PC-9 (cell line): ENCODE measurements at regions not wholly inside any gene's neighbourhood (a gene's known extent, or its start where the extent isn't known, plus 50 kb on each side); places are given as distances from the start of the nearest gene placed in this dataset.

Experiments used
- EZH2 ChIP-seq: fragments of 200-600 bp; sonication (generic); IDR thresholded peaks from 2 replicates; pipeline ENCODE4 v1.8.0; 2017; ENCODE audit warnings: antibody characterized with exemption, low read depth
- TF ChIP-seq, protein P1 (sequence below): fragments of 200-600 bp; sonication (generic); conservative IDR thresholded peaks from 2 replicates; pipeline ENCODE4 v1.6.1; 2017; ENCODE audit warnings: mixed run types, antibody characterized with exemption, mild to moderate bottlenecking, moderate library complexity

DNA sequence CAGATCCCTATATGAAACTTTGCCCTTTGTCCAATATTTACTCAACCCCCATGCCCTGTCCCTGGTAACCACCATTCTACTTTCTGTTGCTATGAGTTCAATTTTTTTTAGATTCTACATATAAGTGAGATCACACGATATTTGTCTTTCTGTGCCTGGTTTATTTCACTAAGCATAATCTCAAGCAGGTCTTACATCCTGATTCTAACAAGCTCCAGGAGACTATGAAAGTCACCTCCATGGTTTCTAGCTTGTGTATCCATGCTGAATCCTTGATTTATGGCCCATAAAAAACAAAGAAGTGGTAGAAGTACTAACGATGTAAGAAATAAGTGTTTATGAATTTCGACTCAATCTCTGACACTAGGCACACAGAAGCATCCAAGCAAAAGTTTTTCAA is 68.0 kb downstream of the OR5AK2 start:
- TF ChIP-seq, protein P1, sequence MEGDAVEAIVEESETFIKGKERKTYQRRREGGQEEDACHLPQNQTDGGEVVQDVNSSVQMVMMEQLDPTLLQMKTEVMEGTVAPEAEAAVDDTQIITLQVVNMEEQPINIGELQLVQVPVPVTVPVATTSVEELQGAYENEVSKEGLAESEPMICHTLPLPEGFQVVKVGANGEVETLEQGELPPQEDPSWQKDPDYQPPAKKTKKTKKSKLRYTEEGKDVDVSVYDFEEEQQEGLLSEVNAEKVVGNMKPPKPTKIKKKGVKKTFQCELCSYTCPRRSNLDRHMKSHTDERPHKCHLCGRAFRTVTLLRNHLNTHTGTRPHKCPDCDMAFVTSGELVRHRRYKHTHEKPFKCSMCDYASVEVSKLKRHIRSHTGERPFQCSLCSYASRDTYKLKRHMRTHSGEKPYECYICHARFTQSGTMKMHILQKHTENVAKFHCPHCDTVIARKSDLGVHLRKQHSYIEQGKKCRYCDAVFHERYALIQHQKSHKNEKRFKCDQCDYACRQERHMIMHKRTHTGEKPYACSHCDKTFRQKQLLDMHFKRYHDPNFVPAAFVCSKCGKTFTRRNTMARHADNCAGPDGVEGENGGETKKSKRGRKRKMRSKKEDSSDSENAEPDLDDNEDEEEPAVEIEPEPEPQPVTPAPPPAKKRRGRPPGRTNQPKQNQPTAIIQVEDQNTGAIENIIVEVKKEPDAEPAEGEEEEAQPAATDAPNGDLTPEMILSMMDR, result no peak
- no peak for TF ChIP-seq EZH2
